NCI-H510A (cell line): ENCODE measurements at regions not wholly inside any gene's neighbourhood (a gene's known extent, or its start where the extent isn't known, plus 50 kb on each side); places are given as distances from the start of the nearest gene placed in this dataset.
"Not testable (repeated sequence)": the region's sequence is repeated elsewhere in the genome, so short reads cannot be mapped to it uniquely, and the experiment has no call there.

Experiments used
- DNase-seq: peaks from one replicate; lab custom pipeline; 2025; lab: John Stamatoyannopoulos, UW

DNA sequence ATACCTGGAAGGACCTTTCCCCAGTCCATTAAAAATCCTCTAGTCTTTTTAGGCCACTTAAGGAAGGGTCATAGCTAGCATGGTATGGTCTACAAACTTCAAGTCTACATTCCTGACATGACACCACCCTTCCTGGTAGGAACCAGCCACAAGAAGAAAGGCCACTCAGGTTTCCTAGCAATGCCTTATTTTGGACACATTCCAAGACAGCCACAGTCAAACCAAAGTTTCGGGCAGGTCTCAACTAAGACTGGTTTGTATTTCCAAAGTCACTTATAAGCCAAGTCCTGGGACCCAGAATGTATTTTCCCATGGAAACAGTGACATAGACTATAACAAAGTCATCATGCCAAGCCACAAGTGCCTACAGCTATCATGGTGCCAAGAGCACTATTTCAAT lies 50.6 kb upstream of the SLC44A3 start:
- DNase-seq, result no peak

DNA sequence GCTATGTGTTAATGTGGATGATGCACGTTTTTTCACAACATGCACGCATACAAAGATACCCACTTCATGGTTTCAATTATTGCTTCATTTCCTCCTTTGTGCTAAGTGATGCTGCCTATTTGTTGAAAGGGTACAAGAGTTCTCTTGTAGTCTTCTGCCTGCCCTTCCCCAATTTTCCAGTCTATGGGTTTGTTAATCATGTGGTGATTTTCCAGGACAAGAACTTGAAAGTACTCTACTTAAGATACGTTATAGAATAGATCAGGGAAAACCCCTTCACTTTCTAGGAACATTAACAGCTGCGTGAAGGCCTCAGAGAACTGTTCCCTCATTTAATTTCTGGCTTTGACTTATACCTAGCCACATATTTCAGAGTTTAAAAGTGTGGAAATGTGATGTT lies 52.1 kb upstream of the SLC44A3 start:
- DNase-seq, result no peak

GRCh38 chr1:94765958-94766357 lies 54.2 kb upstream of the SLC44A3 start:
- no peak for DNase-seq

DNA sequence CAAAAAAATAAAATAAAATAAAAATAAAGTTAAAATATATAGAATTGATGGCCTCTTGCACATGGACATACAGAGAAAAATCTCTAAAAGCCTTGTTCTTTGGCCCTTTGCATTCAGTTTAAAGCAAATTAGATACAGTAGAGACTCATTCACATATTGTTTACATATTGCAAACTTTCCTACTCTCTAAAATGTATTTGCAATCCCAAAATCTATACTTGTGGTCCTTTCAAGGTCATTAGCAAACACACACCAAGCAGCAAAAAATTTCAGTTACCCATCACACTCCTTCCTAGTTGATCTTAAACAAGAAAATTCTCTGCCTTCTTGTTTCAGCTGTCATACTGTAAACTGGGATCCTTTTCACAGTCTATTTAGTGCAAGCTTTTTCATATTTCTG lies 61.0 kb upstream of the SLC44A3 start:
- DNase-seq, result no peak

DNA sequence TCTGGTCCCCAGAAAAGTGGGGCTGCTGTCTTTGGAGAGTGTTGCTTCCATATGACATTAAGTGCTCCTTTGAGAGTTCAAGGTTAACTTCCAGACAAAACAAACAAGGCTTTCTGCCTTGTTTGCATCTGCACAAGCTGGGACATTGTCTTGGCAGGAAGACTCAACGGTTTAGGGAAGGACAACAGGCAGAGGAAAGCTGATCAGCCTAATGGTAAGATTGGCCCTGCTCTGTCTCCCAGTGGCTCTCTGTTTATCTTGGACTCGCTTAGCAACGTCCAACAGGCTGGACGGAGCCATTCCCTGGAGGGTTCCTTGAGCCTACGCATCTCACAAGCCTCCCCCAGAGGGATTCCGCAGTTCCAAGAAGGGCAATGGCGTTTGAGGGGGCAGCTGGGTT lies 62.2 kb upstream of the SLC44A3 start:
- no peak for DNase-seq

GRCh38 chr1:94755675-94756074 lies 64.5 kb upstream of the SLC44A3 start:
- no peak for DNase-seq

DNA sequence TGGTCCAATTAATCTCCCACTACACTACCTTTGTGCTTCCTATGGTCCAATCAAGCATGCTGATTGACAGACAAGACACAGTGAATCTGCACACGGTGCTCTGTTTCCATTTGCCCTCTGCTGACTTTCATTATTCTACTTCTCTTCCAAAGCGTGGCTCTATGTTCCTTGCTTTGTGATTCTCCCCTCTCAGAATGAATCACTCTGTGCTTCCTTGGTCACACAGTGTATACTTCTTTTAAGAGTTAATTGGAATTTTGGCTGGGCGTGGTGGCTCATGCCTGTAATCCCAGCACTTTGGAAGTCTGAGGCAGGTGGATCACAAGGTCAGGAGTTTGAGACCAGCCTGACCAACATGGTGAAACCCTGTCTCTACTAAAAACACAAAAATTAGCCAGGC lies 65.1 kb upstream of the SLC44A3 start:
- not testable (repeated sequence) for DNase-seq

DNA sequence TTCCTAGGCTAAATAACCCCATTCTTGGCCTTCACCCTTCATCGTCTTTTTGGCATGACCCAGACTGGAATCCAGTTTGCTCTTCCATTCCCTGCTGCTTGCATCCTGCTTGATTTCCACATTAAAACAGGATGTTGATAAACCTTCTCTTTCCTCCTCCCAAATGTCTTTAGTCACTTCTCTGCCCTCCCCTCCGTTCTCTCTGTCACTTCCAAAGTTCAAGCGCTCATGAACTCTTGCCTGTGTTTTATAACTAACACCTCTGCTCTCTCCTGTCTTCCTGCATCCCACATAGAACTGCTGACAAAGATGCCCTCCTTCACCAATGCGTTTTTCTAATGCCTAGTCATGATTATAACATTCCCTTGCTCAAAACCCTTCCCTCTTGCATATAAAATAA lies 65.6 kb upstream of the SLC44A3 start:
- no peak for DNase-seq

GRCh38 chr1:94754095-94754494 lies 66.1 kb upstream of the SLC44A3 start:
- DNase-seq, result no peak

DNA sequence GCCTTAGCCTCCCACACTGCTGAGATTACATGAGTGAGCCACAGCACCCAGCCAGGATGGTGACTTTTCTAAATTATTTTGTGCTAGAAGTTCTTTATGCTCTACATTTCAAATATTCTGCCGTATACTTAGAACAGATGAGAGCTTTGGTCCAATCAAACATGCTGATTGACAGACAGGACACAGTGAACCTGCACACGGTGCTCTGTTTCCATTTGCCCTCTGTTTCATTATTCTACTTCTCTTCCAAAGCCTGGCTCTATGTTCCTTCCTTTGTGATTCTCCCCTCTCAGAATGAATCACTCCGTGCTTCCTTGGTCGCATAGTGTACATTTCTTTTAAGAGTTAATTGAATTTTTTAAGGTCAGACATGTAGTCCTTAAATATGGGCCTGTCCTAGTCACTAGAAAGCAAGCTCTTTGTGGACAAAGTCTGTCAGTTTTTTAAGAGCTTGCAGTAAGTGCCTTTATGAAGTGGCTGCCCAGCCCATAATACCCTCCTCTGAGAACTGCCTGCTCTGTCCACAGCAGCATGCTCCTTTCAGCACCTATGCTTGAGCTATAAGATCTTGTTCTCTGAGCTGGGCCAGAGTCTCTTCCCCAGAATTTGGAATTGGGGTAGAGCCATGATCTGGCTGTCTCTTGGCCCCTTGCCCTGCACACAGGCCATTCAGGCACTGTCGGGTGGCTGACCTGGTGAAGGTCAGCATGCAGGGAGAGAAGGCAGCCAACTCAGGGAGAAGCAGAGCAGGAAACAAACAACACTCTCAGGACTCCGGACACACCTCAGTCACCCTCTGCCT lies 66.8 kb upstream of the SLC44A3 start:
- no peak for DNase-seq

DNA sequence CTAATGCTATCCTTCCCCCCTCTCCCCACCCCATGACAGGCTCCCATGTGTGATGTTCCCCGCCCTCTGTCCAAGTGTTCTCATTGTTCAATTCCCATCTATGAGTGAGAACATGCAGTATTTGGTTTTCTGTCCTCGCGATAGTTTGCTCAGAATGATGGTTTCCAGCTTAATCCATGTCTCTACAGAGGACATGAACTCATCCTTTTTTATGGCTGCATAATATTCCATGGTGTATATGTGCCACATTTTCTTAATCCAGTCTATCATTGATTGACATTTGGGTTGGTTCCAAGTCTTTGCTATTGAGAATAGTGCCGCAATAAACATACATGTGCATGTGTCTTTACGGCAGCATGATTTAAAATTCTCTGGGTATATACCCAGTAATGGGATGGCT lies 68.7 kb upstream of the SLC44A3 start:
- not testable (repeated sequence) for DNase-seq

DNA sequence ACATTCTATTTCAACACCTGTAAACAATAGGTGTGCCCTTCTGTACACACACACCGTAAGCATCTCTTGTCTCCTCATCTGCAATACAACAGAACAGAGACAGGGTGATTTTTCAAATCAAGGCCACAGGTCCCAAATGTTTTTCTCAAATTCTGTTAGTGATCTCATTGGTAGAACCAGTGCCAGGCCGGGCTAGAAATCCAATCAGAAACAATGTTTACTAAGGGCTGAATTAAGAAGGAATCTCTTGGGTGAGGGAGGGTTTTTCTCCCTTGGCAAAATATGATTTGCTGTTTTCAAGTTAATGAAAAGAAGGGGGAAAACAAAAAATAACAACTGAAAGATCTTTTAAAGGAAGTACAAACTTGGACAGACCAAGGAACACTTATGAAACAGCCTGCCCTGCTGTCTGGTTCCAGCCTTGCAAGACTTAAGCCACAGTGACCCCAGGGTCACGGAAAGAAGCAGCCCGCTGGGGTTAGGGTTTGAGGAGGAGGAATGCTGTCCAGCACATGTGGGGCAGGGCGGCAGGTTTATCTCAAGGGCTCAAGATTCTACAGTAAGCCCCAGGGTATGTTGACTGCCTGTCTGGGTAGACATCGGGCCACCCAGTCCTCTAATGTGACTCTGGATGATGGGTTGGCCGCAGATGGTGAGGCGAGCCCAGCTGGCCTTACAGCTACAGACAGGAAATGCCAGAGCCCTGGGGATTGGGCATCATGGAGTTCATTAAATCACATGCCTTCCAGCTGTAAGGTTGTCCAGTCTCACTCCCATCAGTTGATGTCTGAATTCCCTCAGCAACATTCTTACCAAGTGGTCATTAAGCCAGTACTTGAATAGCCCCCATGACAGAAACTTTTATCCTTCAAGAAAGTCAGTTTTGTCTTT lies 73.3 kb upstream of the SLC44A3 start:
- DNase-seq, result no peak

DNA sequence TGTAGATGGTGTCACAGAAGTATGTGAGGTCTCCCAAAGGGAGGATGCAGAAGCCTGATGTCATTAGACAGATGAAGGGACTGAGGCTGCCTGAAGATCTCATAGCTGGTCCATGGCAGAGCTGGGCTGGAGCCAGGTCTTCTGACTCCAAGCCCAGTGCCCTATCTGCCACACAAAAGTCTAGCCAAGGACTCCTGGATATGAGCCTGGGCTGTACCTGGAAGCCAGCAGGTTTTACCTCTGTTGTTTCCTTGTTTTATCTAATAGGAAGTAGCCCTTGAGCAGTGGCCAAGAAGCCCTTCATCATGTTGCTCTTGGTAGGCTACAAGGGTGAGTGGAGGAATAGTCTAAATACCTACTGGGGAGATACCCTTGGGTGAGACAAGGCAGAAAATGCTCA lies 74.4 kb upstream of the SLC44A3 start:
- no peak for DNase-seq

DNA sequence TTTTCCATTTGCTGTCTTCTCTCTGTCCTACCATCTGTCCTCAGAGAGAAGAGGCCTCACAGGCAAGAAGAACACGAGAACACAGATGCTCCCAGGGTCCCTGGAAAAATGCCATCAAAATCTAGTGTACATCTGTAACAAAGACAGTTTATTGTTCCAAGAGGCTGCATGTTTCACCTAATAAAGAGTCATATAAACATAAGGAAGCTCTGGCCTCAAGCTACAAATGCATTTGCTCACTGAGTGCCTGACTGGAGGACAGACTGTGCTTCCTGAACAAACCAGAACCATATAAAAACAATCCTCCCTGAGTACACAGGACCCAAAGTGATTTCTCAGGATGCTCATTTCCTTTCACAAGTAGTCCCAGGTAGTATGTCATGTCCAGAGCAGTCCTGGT lies 76.3 kb upstream of the SLC44A3 start:
- DNase-seq, result no peak

DNA sequence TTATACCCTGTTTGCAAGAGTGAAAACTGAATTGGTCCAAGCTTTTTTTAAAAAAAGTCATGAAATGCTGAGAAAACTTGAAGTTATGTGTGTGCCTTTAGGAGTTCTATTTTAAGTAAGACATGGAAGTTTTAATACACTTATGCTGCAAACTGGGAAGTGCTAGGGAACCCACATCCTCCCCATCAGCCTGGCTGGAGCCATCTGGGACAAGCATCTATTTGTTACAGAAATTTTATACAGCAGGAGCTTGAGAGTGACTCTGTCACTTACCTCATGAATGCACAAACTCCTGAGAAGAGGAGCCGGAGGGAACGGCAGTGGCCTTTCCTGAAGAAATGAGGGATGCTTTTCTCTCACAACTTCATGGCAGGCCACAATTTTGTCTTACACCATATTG lies 78.2 kb upstream of the SLC44A3 start:
- no peak for DNase-seq

GRCh38 chr1:94741510-94741909 lies 78.6 kb upstream of the SLC44A3 start:
- no peak for DNase-seq

DNA sequence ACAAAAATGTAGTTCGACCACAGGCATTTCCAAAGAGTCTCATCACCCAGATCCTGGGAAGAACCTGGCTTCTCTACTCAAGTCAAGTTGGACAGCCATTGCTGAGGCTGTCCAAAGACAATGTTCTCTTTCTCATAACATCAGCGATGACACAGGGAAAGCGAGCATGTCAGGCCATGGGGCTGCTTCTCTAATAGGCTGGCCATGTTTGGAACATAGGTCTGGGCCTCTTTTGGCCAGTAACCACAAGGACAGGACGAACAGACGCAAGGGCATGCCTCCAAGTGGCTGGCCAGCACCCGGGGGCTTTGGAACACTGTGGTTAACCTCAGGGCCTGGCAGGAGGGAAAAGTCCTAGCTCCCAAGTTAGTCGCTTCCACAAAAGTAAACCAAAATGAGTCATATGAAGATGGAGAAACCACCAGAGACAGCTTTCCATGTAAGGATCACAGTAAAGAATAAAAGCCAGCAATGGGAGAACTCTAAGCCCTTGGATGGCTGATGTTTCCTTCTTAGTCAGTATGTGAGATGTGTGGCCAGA lies 80.6 kb upstream of the SLC44A3 start:
- DNase-seq, result no peak

GRCh38 chr1:94738371-94738770 lies 81.8 kb upstream of the SLC44A3 start:
- no peak for DNase-seq

DNA sequence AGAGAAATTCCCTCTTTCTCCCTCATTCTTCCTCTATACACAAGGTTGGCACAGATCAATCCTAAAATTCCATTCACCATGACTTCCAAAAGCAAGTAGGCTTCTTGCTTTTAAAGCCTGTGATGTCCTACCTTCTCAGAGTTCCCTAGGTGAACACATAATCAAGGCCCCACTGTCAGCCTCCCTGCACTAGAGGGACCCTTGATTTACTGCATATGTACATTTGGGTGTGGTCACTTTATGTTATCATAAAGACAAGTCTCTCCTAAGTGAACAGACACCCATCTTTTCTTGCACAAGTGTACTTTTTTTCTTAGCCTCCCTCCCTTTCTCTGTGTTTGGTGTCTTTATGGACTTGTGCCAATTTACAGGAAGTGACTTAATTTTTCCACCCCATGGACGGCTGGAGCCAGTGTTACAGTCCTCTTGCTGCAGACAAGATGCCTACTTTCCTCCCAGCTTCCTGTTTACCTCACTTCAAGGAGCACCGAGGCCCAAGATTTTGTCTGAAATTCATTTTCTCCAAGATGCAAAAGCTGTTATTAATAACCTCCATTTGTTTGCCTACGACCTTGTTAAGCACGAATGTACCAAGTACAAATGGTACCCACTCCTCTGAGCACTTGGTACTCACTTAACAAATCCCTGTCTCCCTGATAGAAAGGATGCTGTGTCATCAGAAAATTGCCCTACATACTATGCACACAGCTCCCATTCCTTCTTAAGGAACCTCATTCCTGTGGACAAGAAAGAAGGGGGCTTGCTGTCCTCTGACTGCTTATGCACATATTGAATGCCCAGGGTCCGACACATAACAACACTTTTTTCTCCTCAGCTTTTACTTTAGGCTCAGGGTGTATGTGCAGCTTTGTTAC lies 82.8 kb upstream of the SLC44A3 start:
- DNase-seq, result no peak

- DNase-seq, result no peak
Measured at GRCh38 chr1:94736549-94736948, 83.6 kb upstream of the SLC44A3 start.

- DNase-seq, result no peak
Measured at GRCh38 chr1:94736073-94736472, 84.1 kb upstream of the SLC44A3 start.
